GM10248 (cell line): ENCODE measurements at regions not wholly inside any gene's neighbourhood (a gene's known extent, or its start where the extent isn't known, plus 50 kb on each side); places are given as distances from the start of the nearest gene placed in this dataset.

Experiments
- CTCF ChIA-PET: fragments of 300-600 bp; sonication (Branson Sonifier 250); formaldehyde crosslinking; extraction: SDS; loops from one replicate; lab custom pipeline; 2021; ENCODE audit warnings: antibody characterized with exemption; lab: Yijun Ruan, JAX
- POLR2A ChIA-PET: fragments of 350-650 bp; sonication (Branson Sonifier 250); formaldehyde crosslinking; extraction: SDS; loops from one replicate; lab custom pipeline; 2020; ENCODE audit warnings: antibody characterized with exemption; lab: Yijun Ruan, JAX
- DNase-seq: peaks from one replicate; pipeline ENCODE4 v3.0.0; 2012; ENCODE audit errors: extremely low spot score
- TF ChIP-seq, protein P1 (sequence below): IDR thresholded peaks from 2 replicates; pipeline ENCODE4 v1.5.1; 2012; ENCODE audit warnings: mild to moderate bottlenecking, low read depth; ENCODE audit errors: extremely low read depth, missing control alignments, control extremely low read depth

- ChIA-PET POLR2A (no interaction called here), CTCF (no interaction called here)
- TF ChIP-seq, protein P1, sequence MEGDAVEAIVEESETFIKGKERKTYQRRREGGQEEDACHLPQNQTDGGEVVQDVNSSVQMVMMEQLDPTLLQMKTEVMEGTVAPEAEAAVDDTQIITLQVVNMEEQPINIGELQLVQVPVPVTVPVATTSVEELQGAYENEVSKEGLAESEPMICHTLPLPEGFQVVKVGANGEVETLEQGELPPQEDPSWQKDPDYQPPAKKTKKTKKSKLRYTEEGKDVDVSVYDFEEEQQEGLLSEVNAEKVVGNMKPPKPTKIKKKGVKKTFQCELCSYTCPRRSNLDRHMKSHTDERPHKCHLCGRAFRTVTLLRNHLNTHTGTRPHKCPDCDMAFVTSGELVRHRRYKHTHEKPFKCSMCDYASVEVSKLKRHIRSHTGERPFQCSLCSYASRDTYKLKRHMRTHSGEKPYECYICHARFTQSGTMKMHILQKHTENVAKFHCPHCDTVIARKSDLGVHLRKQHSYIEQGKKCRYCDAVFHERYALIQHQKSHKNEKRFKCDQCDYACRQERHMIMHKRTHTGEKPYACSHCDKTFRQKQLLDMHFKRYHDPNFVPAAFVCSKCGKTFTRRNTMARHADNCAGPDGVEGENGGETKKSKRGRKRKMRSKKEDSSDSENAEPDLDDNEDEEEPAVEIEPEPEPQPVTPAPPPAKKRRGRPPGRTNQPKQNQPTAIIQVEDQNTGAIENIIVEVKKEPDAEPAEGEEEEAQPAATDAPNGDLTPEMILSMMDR: no peak
- no peak for DNase-seq
Observed at GRCh38 chrX:39750256-39750790, 347.4 kb downstream of the BCOR start.

- no peak for DNase-seq
- ChIA-PET POLR2A (no interaction called here), CTCF (no interaction called here)
- TF ChIP-seq, protein P1: no peak
Observed at GRCh38 chrX:39750848-39751247, 346.9 kb downstream of the BCOR start.

DNA sequence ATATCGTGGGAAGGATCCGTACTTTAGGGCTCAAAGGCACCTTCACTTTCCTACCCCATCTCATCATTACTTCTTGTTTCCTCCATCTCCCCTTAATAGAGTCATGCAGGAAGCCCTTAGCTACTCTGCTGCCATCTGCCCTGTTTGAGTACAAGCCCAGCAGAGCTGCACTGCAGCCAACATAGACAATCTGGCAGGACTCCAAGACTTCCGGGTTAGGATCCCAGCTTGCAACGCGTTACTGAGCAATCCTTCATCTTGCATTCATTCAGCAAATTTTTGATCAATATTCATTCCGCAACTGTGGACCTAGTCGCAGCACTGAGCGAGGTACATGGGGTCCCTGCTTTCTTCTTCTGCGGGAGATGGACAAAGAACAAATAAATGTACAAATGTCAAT, 344.9 kb downstream of the BCOR start:
- TF ChIP-seq, protein P1: no peak
- no peak for DNase-seq
- POLR2A ChIA-PET: no interaction called here
- CTCF ChIA-PET: no interaction called here

GRCh38 chrX:39753293-39753996, 344.3 kb downstream of the BCOR start:
- TF ChIP-seq, protein P1: no peak
- ChIA-PET CTCF (no interaction called here), POLR2A (no interaction called here)
- no peak for DNase-seq

GRCh38 chrX:39755143-39756032, 342.4 kb downstream of the BCOR start:
- ChIA-PET CTCF (no interaction called here), POLR2A (no interaction called here)
- no peak for DNase-seq
- TF ChIP-seq, protein P1: no peak

- POLR2A ChIA-PET: no interaction called here
- no peak for DNase-seq
- CTCF ChIA-PET: no interaction called here
- TF ChIP-seq, protein P1: no peak
Observed at GRCh38 chrX:39756086-39756883, 341.5 kb downstream of the BCOR start.
